Colonic mucosa (tissue), 4 donors: ENCODE measurements at regions not wholly inside any gene's neighbourhood (a gene's known extent, or its start where the extent isn't known, plus 50 kb on each side); places are given as distances from the start of the nearest gene placed in this dataset.

Experiments
- DNase-seq: peaks from one replicate; pipeline ENCODE4 v3.0.0-alpha.2; 2020
- H3K27ac ChIP-seq: fragments of 200-600 bp; one replicate; pipeline ENCODE4 v1.8.0; 2021
- H3K27me3 ChIP-seq: fragments of 200-600 bp; one replicate; pipeline ENCODE4 v1.8.0; 2021
- H3K36me3 ChIP-seq: fragments of 200-600 bp; one replicate; pipeline ENCODE4 v1.8.0; 2021
- H3K4me1 ChIP-seq: fragments of 200-600 bp; one replicate; pipeline ENCODE4 v1.8.0; 2021; ENCODE audit warnings: mild to moderate bottlenecking
- H3K4me3 ChIP-seq: fragments of 200-600 bp; one replicate; pipeline ENCODE4 v1.8.0; 2021
- H3K9ac ChIP-seq, 2 donors: one replicate each; pipeline ENCODE4 v1.7.0; 2013; ENCODE audit warnings: control low read depth in 2 of 2, low read depth in 2 of 2, low read length in 2 of 2
- H3K9me3 ChIP-seq: fragments of 200-600 bp; one replicate; pipeline ENCODE4 v1.8.0; 2021
- intact Hi-C: fragments of 100-400 bp; cut with DNase I; formaldehyde crosslinking; loops from one replicate; pipeline ENCODE4 v1.14.1; 2022
- TF ChIP-seq, protein P1 (sequence below): fragments of 200-600 bp; IDR thresholded peaks from one replicate; pipeline ENCODE4 v1.8.0; 2022; ENCODE audit warnings: antibody characterized with exemption, mild to moderate bottlenecking
- donor health status: healthy.
- donor health status: DM: no; HTN: no; CAD: no.
- donor health status: DM: no; HTN: no; CAD: no.

DNA sequence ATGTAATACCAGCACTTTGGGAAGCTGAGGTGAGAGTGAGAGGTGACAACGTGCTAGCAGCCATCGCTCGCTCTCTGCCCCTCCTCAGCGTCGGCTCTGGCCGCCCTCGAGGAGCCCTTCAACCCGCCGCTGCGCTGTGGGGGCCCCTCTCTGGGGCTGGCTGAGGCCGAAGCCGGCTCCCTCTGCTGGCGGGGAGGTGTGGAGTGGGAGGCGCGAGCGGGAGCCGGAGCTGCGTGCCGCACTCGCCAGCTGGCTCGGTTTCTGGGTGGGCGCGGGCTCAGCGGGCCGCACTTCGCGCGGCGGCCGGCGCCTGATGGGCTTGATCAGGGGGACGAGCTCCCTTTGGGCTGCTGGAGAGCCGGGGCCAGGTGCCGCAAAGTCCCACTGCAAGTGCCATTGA, 98.9 kb upstream of the UBASH3B start:
- DNase-seq, result no peak
- TF ChIP-seq, protein P1, sequence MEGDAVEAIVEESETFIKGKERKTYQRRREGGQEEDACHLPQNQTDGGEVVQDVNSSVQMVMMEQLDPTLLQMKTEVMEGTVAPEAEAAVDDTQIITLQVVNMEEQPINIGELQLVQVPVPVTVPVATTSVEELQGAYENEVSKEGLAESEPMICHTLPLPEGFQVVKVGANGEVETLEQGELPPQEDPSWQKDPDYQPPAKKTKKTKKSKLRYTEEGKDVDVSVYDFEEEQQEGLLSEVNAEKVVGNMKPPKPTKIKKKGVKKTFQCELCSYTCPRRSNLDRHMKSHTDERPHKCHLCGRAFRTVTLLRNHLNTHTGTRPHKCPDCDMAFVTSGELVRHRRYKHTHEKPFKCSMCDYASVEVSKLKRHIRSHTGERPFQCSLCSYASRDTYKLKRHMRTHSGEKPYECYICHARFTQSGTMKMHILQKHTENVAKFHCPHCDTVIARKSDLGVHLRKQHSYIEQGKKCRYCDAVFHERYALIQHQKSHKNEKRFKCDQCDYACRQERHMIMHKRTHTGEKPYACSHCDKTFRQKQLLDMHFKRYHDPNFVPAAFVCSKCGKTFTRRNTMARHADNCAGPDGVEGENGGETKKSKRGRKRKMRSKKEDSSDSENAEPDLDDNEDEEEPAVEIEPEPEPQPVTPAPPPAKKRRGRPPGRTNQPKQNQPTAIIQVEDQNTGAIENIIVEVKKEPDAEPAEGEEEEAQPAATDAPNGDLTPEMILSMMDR, result no peak
- no peaks in the 10 kb centered on the region for H3K36me3 ChIP-seq
- H3K27me3 ChIP-seq, result no peaks in the 10 kb centered on the region
- H3K4me1 ChIP-seq, result no peaks in the 10 kb centered on the region
- H3K27ac ChIP-seq, result no peak overlapping the region
- H3K4me3 ChIP-seq, result no peak overlapping the region
- intact Hi-C loops, result no loop called here
- H3K9ac ChIP-seq, result no peak overlapping the region
- H3K9me3 ChIP-seq, result no peaks in the 10 kb centered on the region

DNA sequence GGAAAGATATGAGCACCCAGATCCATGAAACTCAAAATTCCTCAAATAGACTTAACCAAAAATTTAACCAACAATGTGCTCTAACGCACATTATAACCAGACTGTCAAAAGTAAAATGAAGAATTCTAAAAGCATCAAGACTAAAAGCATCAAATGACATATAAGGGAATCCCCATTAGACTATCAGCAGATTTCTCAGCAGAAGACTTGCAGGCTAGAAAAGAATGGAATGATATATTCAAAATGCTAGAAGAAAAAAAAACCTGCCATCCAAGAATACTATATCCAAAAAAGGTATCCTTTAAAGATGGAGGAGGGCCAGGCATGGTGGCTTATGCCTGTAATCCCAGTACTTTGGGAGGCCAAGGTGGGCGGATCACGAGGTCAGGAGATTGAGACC, 117.5 kb upstream of the UBASH3B start:
- Histone ChIP-seq H3K4me1 (no peaks in the 10 kb centered on the region), H3K4me3 (no peak overlapping the region), H3K36me3 (no peaks in the 10 kb centered on the region), H3K9ac (no peak overlapping the region), H3K27ac (no peak overlapping the region), H3K9me3 (no peaks in the 10 kb centered on the region), H3K27me3 (no peaks in the 10 kb centered on the region)
- no peak for DNase-seq
- TF ChIP-seq, protein P1, result no peak
- intact Hi-C loops, result no loop called here

DNA sequence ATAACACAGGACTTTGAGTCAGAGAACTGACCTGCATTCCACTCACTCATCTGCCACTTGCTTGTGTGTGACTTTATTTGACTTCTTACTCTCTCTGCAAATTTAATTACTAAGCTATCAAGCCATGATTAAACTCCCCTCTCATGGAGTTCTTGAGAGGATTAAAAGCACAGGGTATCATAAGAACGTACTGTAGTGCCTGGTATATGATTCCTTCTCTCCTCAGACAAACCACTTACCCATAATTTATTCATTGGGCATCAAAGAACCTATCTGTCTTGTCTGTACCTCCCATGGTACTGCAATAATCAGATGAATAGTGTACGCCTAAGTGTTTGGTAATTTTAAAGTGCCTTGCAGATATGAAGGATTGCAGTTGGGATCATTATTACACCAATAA, 130.6 kb upstream of the UBASH3B start:
- no peak for DNase-seq

GRCh38 chr11:122523846-122524805, 131.4 kb upstream of the UBASH3B start:
- TF ChIP-seq, protein P1, result no peak
- Histone ChIP-seq H3K27me3 (no peaks in the 10 kb centered on the region), H3K4me1 (no peaks in the 10 kb centered on the region), H3K9me3 (no peaks in the 10 kb centered on the region), H3K27ac (no peak overlapping the region), H3K36me3 (no peaks in the 10 kb centered on the region), H3K4me3 (no peak overlapping the region), H3K9ac (no peak overlapping the region)
- no peak for DNase-seq
- intact Hi-C loops, result no loop called here

More for the DNA sequence above, 130.6 kb upstream of the UBASH3B start:
- Histone ChIP-seq H3K9ac (no peak overlapping the region), H3K9me3 (no peaks in the 10 kb centered on the region), H3K36me3 (no peaks in the 10 kb centered on the region), H3K4me1 (no peaks in the 10 kb centered on the region), H3K27ac (no peak overlapping the region), H3K4me3 (no peak overlapping the region), H3K27me3 (no peaks in the 10 kb centered on the region)
- TF ChIP-seq, protein P1, result no peak
- intact Hi-C loops, result no loop called here

- H3K9me3 ChIP-seq, result no peaks in the 10 kb centered on the region
- no peaks in the 10 kb centered on the region for H3K27me3 ChIP-seq
- TF ChIP-seq, protein P1, result no peak
- no peak overlapping the region for H3K27ac ChIP-seq
- intact Hi-C loops, result no loop called here
- no peak overlapping the region for H3K4me3 ChIP-seq
- no peak for DNase-seq
- H3K9ac ChIP-seq, result no peak overlapping the region
- H3K36me3 ChIP-seq, result no peaks in the 10 kb centered on the region
- H3K4me1 ChIP-seq, result no peaks in the 10 kb centered on the region
Observed at GRCh38 chr11:122521626-122522025, 133.9 kb upstream of the UBASH3B start.
